ENCODE measurements at regions not wholly inside any gene's neighbourhood (a gene's known extent, or its start where the extent isn't known, plus 50 kb on each side); places are given as distances from the start of the nearest gene placed in this dataset.
A peak's percentile ranks its signal among the peaks of the same experiment; 100 is the strongest.

GRCh38 chr6:53446151-53446550 is 97.4 kb upstream of the ELOVL5 start:
- Mint-ChIP-seq H3K9me3 (peaks cover 2 to 3% of the 10 kb centered on the region in 2 donors), H3K27ac (no peak overlapping the region), H3K4me1 (ENCODE audit: low read depth) (peaks cover 1% of the 10 kb centered on the region), H3K4me3 (no peak overlapping the region), H3K27me3 (ENCODE audit: low read depth) (peaks cover 13% of the 10 kb centered on the region), H3K36me3 (ENCODE audit: insufficient read depth in 2 of 2) (no peaks in the 10 kb centered on the region)
- no peak for DNase-seq
- no peak for ATAC-seq (replicated peaks in 1 of 2)

- Mint-ChIP-seq H3K36me3 (ENCODE audit: insufficient read depth in 2 of 2) (no peaks in the 10 kb centered on the region), H3K9me3 (no peaks in the 10 kb centered on the region), H3K4me1 (ENCODE audit: low read depth) (peaks cover 13% of the 10 kb centered on the region), H3K4me3 (no peak overlapping the region), H3K27me3 (ENCODE audit: low read depth) (peaks cover 12% of the 10 kb centered on the region), H3K27ac (no peak overlapping the region)
- no peak for ATAC-seq (replicated peaks in 1 of 2)
- DNase-seq: no peak
Measured at GRCh38 chr6:53441761-53442160, 93.0 kb upstream of the ELOVL5 start.

GRCh38 chr6:53441035-53441493 is 92.3 kb upstream of the ELOVL5 start:
- peaks cover 12% of the 10 kb centered on the region for H3K27me3 Mint-ChIP-seq (ENCODE audit: low read depth)
- DNase-seq: peak; percentile 4 to 18
- H3K4me1 Mint-ChIP-seq (ENCODE audit: low read depth): peaks cover 20% of the 10 kb centered on the region
- H3K9me3 Mint-ChIP-seq: no peaks in the 10 kb centered on the region
- H3K36me3 Mint-ChIP-seq (ENCODE audit: insufficient read depth in 2 of 2): no peaks in the 10 kb centered on the region
- H3K4me3 Mint-ChIP-seq: peak overlapping the region in 1 of 2 donors; percentile 15
- peak; percentile 86 to 92 for ATAC-seq (replicated peaks in 1 of 2)
- no peak overlapping the region for H3K27ac Mint-ChIP-seq

GRCh38 chr6:53440336-53440945 is 91.7 kb upstream of the ELOVL5 start:
- peaks cover 21% of the 10 kb centered on the region for H3K4me1 Mint-ChIP-seq (ENCODE audit: low read depth)

GRCh38 chr6:53439556-53439955 is 90.8 kb upstream of the ELOVL5 start:
- ATAC-seq (replicated peaks in 1 of 2): no peak
- Mint-ChIP-seq H3K9me3 (no peaks in the 10 kb centered on the region), H3K27me3 (ENCODE audit: low read depth) (peaks cover 12% of the 10 kb centered on the region), H3K4me1 (ENCODE audit: low read depth) (peaks cover 21% of the 10 kb centered on the region), H3K27ac (no peak overlapping the region), H3K36me3 (ENCODE audit: insufficient read depth in 2 of 2) (no peaks in the 10 kb centered on the region), H3K4me3 (no peak overlapping the region)
- no peak for DNase-seq

More at GRCh38 chr6:53440336-53440945, 91.7 kb upstream of the ELOVL5 start:
- Mint-ChIP-seq H3K4me3 (no peak overlapping the region), H3K27me3 (ENCODE audit: low read depth) (peaks cover 12% of the 10 kb centered on the region), H3K9me3 (no peaks in the 10 kb centered on the region), H3K27ac (no peak overlapping the region), H3K36me3 (ENCODE audit: insufficient read depth in 2 of 2) (no peaks in the 10 kb centered on the region)
- no peak for DNase-seq
- ATAC-seq (replicated peaks in 1 of 2): peak; percentile 20 to 27

GRCh38 chr6:53437557-53438202 is 88.9 kb upstream of the ELOVL5 start:
- Mint-ChIP-seq H3K27me3 (ENCODE audit: low read depth) (peaks cover 7% of the 10 kb centered on the region), H3K9me3 (no peaks in the 10 kb centered on the region), H3K4me1 (ENCODE audit: low read depth) (peaks cover 21% of the 10 kb centered on the region), H3K27ac (no peak overlapping the region), H3K36me3 (ENCODE audit: insufficient read depth in 2 of 2) (no peaks in the 10 kb centered on the region), H3K4me3 (no peak overlapping the region)
- peak in 1 of 2 donors; percentile 20 for DNase-seq
- ATAC-seq (replicated peaks in 1 of 2): peak; percentile 39 to 52

- no peak for ATAC-seq (replicated peaks in 1 of 2)
- DNase-seq: no peak
- H3K27ac Mint-ChIP-seq: no peak overlapping the region
- H3K4me3 Mint-ChIP-seq: no peak overlapping the region
- peaks cover 5% of the 10 kb centered on the region for H3K27me3 Mint-ChIP-seq (ENCODE audit: low read depth)
- peaks cover 21% of the 10 kb centered on the region for H3K4me1 Mint-ChIP-seq (ENCODE audit: low read depth)
- no peaks in the 10 kb centered on the region for H3K9me3 Mint-ChIP-seq
- H3K36me3 Mint-ChIP-seq (ENCODE audit: insufficient read depth in 2 of 2): no peaks in the 10 kb centered on the region
Measured at GRCh38 chr6:53436526-53437303, 88.0 kb upstream of the ELOVL5 start.

- Mint-ChIP-seq H3K4me1 (ENCODE audit: low read depth) (peaks cover 25% of the 10 kb centered on the region), H3K27ac (peak overlapping the region; percentile 43), H3K27me3 (ENCODE audit: low read depth) (peaks cover 6% of the 10 kb centered on the region), H3K36me3 (ENCODE audit: insufficient read depth in 2 of 2) (no peaks in the 10 kb centered on the region), H3K4me3 (no peak overlapping the region), H3K9me3 (no peaks in the 10 kb centered on the region)
- DNase-seq: no peak
- no peak for ATAC-seq (replicated peaks in 1 of 2)
Measured at GRCh38 chr6:53433951-53434285, 85.2 kb upstream of the ELOVL5 start.

- peaks cover 27% of the 10 kb centered on the region for H3K4me1 Mint-ChIP-seq (ENCODE audit: low read depth)
- DNase-seq (no peak), ATAC-seq (replicated peaks in 1 of 2) (no peak)
Measured at GRCh38 chr6:53433261-53433950, 84.7 kb upstream of the ELOVL5 start.

GRCh38 chr6:53432318-53433161 is 83.8 kb upstream of the ELOVL5 start:
- Mint-ChIP-seq H3K4me3 (no peak overlapping the region), H3K27ac (no peak overlapping the region), H3K9me3 (no peaks in the 10 kb centered on the region), H3K27me3 (ENCODE audit: low read depth) (peaks cover 11% of the 10 kb centered on the region), H3K4me1 (ENCODE audit: low read depth) (peaks cover 28% of the 10 kb centered on the region), H3K36me3 (ENCODE audit: insufficient read depth in 2 of 2) (no peaks in the 10 kb centered on the region)
- no peak for DNase-seq
- ATAC-seq (replicated peaks in 1 of 2): peak; percentile 32 to 34

More at GRCh38 chr6:53433261-53433950, 84.7 kb upstream of the ELOVL5 start:
- Mint-ChIP-seq H3K27ac (peak overlapping the region; percentile 43), H3K36me3 (ENCODE audit: insufficient read depth in 2 of 2) (no peaks in the 10 kb centered on the region), H3K4me3 (no peak overlapping the region), H3K9me3 (no peaks in the 10 kb centered on the region), H3K27me3 (ENCODE audit: low read depth) (peaks cover 7% of the 10 kb centered on the region)

- Mint-ChIP-seq H3K36me3 (ENCODE audit: insufficient read depth in 2 of 2) (no peaks in the 10 kb centered on the region), H3K4me1 (ENCODE audit: low read depth) (peaks cover 28% of the 10 kb centered on the region), H3K9me3 (no peaks in the 10 kb centered on the region), H3K27me3 (ENCODE audit: low read depth) (peaks cover 11% of the 10 kb centered on the region), H3K27ac (no peak overlapping the region), H3K4me3 (no peak overlapping the region)
- DNase-seq (no peak), ATAC-seq (replicated peaks in 1 of 2) (no peak)
Measured at GRCh38 chr6:53431704-53432103, 83.0 kb upstream of the ELOVL5 start.

- no peaks in the 10 kb centered on the region for H3K9me3 Mint-ChIP-seq
- H3K27ac Mint-ChIP-seq: no peak overlapping the region
- ATAC-seq (replicated peaks in 1 of 2) (no peak), DNase-seq (no peak)
- peaks cover 11% of the 10 kb centered on the region for H3K27me3 Mint-ChIP-seq (ENCODE audit: low read depth)
- peaks cover 27% of the 10 kb centered on the region for H3K4me1 Mint-ChIP-seq (ENCODE audit: low read depth)
- peak overlapping the region in 1 of 2 donors; percentile 15 for H3K4me3 Mint-ChIP-seq
- no peaks in the 10 kb centered on the region for H3K36me3 Mint-ChIP-seq (ENCODE audit: insufficient read depth in 2 of 2)
Measured at GRCh38 chr6:53429401-53429800, 80.7 kb upstream of the ELOVL5 start.
